ENCODE measurements at regions not wholly inside any gene's neighbourhood (a gene's known extent, or its start where the extent isn't known, plus 50 kb on each side); places are given as distances from the start of the nearest gene placed in this dataset.

DNA sequence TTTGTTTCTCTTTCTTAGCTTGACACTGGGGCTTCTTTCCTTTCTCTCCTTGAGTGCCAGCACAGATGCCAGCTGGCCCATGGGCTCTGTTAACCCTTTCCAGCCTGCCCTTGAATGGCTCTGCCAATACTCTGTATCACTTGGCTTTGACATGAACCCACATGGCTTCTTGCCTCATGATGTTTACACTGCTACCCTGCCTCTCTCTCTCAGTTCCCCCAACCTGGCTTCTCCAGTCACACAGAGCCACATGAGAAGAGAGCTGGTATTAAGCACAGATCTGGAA lies 262.4 kb downstream of the OMA1 start:
- TF ChIP-seq POLR2A (IDR thresholded peaks at IDR 0.05; ENCODE audit: borderline replicate concordance, extremely low read depth, insufficient read depth, insufficient read length) = no peak
- TF ChIP-seq, protein P1, sequence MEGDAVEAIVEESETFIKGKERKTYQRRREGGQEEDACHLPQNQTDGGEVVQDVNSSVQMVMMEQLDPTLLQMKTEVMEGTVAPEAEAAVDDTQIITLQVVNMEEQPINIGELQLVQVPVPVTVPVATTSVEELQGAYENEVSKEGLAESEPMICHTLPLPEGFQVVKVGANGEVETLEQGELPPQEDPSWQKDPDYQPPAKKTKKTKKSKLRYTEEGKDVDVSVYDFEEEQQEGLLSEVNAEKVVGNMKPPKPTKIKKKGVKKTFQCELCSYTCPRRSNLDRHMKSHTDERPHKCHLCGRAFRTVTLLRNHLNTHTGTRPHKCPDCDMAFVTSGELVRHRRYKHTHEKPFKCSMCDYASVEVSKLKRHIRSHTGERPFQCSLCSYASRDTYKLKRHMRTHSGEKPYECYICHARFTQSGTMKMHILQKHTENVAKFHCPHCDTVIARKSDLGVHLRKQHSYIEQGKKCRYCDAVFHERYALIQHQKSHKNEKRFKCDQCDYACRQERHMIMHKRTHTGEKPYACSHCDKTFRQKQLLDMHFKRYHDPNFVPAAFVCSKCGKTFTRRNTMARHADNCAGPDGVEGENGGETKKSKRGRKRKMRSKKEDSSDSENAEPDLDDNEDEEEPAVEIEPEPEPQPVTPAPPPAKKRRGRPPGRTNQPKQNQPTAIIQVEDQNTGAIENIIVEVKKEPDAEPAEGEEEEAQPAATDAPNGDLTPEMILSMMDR (IDR thresholded peaks at IDR 0.05 in 2 of 3, conservative IDR thresholded peaks at IDR 0.05 in 1 of 3; ENCODE audit: borderline replicate concordance in 1 of 3, insufficient read depth in 1 of 3, low read depth in 2 of 3, low read length in 2 of 3) = no peak
